ENCODE measurements at regions not wholly inside any gene's neighbourhood (a gene's known extent, or its start where the extent isn't known, plus 50 kb on each side); places are given as distances from the start of the nearest gene placed in this dataset.

DNA sequence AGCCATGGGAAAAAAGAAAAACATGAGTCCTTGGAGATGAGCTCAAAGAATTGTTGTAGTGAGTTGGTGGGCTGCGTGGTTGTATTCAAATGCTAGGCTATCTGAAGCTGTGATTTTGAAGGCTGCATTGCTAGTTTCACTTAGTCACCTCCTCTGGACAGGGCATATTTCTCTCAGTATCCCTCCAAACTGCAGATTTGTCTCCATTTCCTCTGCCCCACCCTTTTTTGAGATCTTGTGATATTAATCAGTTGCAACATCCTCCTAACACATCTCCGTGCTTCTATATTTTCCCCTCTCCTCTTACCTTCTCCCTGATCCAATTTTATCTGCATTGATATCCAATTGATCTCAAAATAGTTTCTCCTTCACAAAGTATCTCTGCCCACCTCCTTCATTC, 1048.0 kb upstream of the WWC1 start:
- in situ Hi-C loops (cut with MboI; ENCODE audit: low sequenced_read_pairs), result no loop called here

GRCh38 chr5:167244583-167244982, 1046.9 kb upstream of the WWC1 start:
- in situ Hi-C loops (cut with MboI; ENCODE audit: low sequenced_read_pairs), result no loop called here

DNA sequence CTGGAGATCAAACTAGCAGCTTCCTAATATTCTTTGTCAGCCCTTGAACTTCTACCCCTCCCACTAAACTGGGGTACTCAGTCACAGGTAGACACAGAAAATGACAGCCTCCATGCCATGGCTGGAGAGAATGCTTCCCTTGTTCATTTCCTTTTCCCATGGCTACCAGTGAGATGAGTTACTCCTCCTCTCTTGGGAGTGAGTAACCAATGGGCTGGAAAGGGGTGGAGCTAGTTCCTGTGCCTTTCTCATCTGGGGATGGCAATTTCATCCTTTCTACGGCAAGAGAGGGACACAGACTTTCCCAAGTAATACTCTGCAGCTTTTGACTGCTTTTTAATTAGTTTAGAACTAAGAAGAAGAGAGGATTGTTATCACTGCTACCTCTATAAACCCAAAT, 1045.6 kb upstream of the WWC1 start:
- in situ Hi-C loops (cut with MboI; ENCODE audit: low sequenced_read_pairs), result no loop called here

GRCh38 chr5:167247816-167248215, 1043.6 kb upstream of the WWC1 start:
- in situ Hi-C loops (cut with MboI; ENCODE audit: low sequenced_read_pairs), result no loop called here

DNA sequence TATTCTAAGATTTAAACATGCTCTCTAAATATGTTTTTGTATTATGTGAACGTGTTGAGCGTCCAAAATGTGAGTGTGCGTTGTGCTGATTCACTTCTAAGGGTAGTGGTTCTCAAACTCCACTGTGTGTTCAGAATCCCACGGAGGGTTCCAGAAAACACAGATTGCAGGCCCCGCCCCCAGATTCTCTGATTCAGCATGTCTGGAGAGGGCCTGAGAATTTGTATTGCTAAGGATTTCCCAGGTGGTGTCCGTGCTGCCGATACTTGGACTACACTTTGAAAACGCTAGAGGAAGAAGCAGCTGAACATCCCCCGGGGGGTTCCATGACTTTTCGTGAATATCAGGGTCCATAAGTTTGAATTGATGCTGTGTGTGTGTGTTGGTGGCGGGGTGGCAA, 1043.2 kb upstream of the WWC1 start:
- in situ Hi-C loops (cut with MboI; ENCODE audit: low sequenced_read_pairs), result no loop called here

DNA sequence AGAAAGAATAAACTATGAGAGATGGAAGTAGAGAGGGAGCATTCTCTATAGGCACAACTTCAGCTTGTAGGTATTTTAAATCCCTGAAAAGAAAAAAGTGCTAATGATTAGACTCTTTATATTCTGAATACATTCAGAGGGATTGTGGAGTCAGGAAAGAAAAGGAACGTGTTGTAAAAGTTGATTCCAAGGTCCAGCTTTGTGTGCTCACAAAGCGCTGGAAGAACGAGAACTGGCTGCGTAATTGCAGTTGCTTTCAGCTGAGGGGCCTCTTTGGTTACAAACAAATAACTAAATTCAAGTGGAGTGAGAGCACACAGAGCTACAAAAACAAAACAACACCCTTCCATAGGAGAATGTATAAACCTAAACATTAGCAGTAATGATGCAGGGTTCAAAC, 1040.4 kb upstream of the WWC1 start:
- in situ Hi-C loops (cut with MboI; ENCODE audit: low sequenced_read_pairs), result no loop called here

GRCh38 chr5:167254132-167254531, 1037.3 kb upstream of the WWC1 start:
- in situ Hi-C loops (cut with MboI; ENCODE audit: low sequenced_read_pairs), result no loop called here

DNA sequence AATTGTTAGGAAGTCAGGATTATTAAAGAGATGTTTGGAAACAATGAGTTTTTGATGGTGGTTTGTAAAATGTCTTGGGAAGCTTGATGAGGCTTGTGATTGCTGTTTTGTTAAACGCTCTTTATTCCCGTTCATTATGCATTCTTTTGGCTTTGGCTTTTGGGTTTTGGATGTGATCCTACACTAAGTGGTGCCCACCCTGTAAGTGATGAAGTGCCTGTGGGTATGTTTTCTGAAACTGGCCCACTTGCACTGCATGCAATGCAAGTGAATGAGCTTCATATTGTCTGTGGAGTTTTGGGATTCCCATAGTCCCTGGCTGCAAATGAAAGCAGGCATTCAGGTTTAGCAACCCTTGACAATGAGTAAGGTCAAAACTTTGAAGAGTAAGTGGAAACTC, 1035.5 kb upstream of the WWC1 start:
- in situ Hi-C loops (cut with MboI; ENCODE audit: low sequenced_read_pairs), result no loop called here

GRCh38 chr5:167259806-167260205, 1031.6 kb upstream of the WWC1 start:
- in situ Hi-C loops (cut with MboI; ENCODE audit: low sequenced_read_pairs), result no loop called here

GRCh38 chr5:167261309-167262100, 1029.9 kb upstream of the WWC1 start:
- in situ Hi-C loops (cut with MboI; ENCODE audit: low sequenced_read_pairs), result no loop called here

GRCh38 chr5:167263185-167263584, 1028.3 kb upstream of the WWC1 start:
- in situ Hi-C loops (cut with MboI; ENCODE audit: low sequenced_read_pairs), result no loop called here

DNA sequence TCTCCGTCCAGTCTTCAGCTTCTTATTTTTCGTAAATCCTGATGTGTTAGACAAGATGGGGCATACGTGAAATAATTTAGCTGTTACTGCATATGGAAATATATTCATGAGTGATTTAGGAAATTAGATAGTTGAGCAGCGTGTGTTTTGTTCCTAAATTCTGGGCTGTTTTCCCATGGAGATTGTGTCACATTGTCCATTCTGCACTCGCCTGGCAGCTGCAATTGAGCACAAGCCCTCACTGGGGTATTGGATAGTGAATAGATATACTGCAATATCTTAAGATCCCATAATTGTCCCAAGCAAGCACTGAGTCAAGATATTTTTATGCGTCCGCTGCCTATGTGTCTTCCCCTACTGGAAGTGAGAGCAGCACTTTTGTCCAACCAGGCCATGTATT, 1027.1 kb upstream of the WWC1 start:
- in situ Hi-C loops (cut with MboI; ENCODE audit: low sequenced_read_pairs), result no loop called here

DNA sequence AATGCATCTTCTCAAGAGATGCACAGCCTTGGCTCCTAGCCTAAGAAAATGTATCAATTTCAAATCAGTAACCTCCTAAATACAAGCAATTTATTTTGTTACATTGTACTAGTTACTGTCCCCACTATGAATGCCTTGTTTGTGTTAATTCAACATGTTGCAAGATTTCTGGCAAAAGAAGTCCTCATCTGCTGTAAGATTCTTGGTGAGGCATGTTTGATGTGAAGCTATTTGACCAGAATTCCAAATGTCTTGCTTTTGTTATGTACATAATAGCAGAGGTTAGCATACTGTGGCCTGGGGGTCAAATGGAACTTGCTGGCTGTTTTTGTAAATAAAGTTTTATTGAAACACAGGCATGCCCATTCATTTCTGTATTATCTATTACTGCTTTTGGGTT, 1023.1 kb upstream of the WWC1 start:
- in situ Hi-C loops (cut with MboI; ENCODE audit: low sequenced_read_pairs), result no loop called here

DNA sequence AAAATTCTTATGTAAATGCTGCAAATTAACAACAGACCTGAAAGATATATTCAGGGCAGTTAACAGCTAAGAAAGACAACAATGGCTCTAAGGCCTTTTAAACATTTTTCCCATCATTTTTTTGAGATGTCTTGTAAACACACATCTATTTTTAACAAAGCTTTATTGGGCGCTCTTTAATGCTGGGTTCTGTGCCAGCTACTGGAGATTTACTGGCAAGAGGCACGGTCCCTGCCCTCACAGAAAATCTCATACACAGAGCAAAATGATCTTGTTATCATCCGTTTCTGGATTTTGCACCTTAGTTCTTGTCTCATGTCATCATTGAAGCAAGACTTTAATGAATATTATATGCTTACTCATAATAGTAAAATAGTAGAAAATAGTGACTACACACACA, 1022.3 kb upstream of the WWC1 start:
- in situ Hi-C loops (cut with MboI; ENCODE audit: low sequenced_read_pairs), result no loop called here

DNA sequence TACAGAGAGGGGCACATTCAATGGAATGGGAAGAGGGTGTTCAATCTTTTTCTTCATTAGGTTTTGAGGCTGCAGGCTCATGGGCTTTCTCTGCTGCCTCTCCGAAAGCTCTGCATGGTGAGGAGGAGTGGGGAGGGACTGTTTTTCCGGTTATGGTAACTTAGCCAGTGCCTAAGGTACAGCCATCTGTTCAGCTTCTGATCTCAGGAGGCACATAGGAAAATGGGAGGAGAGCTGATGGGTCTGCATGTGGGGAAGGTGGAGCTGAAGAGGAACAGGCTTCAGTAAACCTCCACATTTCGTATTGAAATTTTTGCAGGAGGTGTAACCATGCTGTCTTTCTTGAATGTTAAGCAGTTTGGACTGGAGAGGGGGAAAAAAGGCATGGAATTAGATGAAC, 1020.4 kb upstream of the WWC1 start:
- in situ Hi-C loops (cut with MboI; ENCODE audit: low sequenced_read_pairs), result no loop called here

GRCh38 chr5:167271511-167271910, 1019.9 kb upstream of the WWC1 start:
- in situ Hi-C loops (cut with MboI; ENCODE audit: low sequenced_read_pairs), result no loop called here

DNA sequence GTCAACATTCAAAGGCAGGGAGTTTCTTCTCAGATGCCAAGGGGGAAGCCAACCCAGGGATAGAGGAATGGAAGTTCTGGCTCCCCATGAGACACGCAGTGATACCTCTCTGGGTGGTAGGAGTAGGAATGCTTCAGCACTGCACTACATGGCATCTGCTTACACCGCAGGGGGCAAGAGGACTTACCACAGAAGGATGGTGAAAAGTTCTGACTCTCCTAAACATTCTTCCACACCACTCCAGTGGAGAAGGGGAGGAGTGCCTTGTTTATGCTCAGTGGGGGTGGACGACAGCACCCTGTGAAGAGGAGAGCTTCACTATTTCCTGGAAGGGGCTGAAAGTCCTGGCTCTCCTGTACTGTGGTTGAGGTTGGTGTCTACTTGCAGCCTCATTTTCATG, 1011.3 kb upstream of the WWC1 start:
- in situ Hi-C loops (cut with MboI; ENCODE audit: low sequenced_read_pairs), result no loop called here

DNA sequence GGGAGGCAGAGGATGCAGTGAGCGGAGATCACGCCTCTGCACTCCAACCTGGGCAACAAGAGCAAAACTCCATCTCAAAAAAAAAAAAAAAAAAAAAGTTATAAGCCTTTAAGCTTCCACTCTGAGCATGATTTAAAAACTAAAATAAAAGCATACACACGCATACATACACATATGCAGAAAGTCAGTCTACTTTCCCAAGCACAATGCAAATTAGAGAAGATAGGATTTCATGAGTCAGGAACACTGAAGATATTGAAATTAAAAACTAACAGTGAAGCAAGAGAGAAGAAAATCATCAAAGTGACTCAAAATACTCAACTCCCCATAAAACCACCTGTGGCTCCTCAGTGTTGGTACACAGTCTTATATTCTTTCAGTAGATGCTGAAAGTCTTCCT, 1009.5 kb upstream of the WWC1 start:
- in situ Hi-C loops (cut with MboI; ENCODE audit: low sequenced_read_pairs), result no loop called here

GRCh38 chr5:167283691-167284090, 1007.8 kb upstream of the WWC1 start:
- in situ Hi-C loops (cut with MboI; ENCODE audit: low sequenced_read_pairs), result no loop called here

DNA sequence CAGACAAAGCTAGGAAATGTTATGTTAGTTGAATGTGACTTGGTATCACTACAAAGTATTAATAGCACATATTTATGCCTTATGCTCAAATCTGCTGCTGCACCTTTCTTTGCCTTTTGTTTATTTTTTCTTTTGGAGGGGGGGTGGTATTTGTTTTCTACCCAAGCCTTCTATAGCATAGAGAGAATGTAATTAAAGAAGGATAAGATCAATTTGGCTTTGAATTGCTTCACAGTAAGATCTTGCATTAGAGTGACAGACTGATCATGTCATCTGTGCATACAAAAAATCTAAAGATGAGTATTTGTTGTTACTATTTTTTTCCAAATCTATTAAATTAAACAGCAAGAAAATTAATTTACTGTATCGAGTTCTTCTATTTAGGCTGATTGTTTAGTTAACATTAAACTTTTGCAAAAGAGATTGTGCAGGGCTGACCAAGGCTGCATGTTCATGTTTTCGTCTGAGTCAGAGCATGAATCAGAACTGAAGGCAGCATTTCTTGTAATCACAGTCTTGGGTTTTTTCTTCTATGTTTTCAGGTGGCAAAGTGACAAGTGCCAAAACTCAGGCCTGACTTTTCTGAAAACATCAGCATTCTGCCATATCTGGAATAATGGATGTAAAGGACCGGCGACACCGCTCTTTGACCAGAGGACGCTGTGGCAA, 1007.1 kb upstream of the WWC1 start:
- in situ Hi-C loops (cut with MboI; ENCODE audit: low sequenced_read_pairs), result no loop called here

GRCh38 chr5:167285591-167285990, 1005.9 kb upstream of the WWC1 start:
- in situ Hi-C loops (cut with MboI; ENCODE audit: low sequenced_read_pairs), result no loop called here

- in situ Hi-C loops (cut with MboI; ENCODE audit: low sequenced_read_pairs), result no loop called here
These were observed 1004.6 kb upstream of the WWC1 start for GRCh38 chr5:167286891-167287290.

GRCh38 chr5:167290478-167290877, 1001.0 kb upstream of the WWC1 start:
- in situ Hi-C loops (cut with MboI; ENCODE audit: low sequenced_read_pairs), result no loop called here

Data from HL-60/S4 (cell line).